ENCODE measurements at regions not wholly inside any gene's neighbourhood (a gene's known extent, or its start where the extent isn't known, plus 50 kb on each side); places are given as distances from the start of the nearest gene placed in this dataset.
"Not testable (repeated sequence)": the region's sequence is repeated elsewhere in the genome, so short reads cannot be mapped to it uniquely, and the experiment has no call there.

GRCh38 chr20:47907031-47907675, 121.9 kb upstream of the SULF2 start:
- no peak for TF ChIP-seq CTCF (IDR thresholded peaks at IDR 0.05)
- Histone ChIP-seq H3K27me3 (no peaks in the 10 kb centered on the region), H3K4me1 (ENCODE audit: control insufficient read depth in 1 of 2, insufficient read depth in 1 of 2, low read depth in 1 of 2, low read length in 1 of 2) (no peaks in the 10 kb centered on the region), H3K36me3 (no peaks in the 10 kb centered on the region), H3K9me3 (no peaks in the 10 kb centered on the region), H3K4me3 (ENCODE audit: low read depth in 1 of 2, low read length in 1 of 2) (no peak overlapping the region), H3K27ac (no peak overlapping the region)

GRCh38 chr20:47906348-47906660, 121.0 kb upstream of the SULF2 start:
- no peak overlapping the region for H3K27ac ChIP-seq
- no peaks in the 10 kb centered on the region for H3K36me3 ChIP-seq
- no peaks in the 10 kb centered on the region for H3K27me3 ChIP-seq
- H3K4me1 ChIP-seq (ENCODE audit: control insufficient read depth in 1 of 2, insufficient read depth in 1 of 2, low read depth in 1 of 2, low read length in 1 of 2), result no peaks in the 10 kb centered on the region
- TF ChIP-seq CTCF (IDR thresholded peaks at IDR 0.05), result no peak
- H3K4me3 ChIP-seq (ENCODE audit: low read depth in 1 of 2, low read length in 1 of 2), result no peak overlapping the region
- H3K9me3 ChIP-seq, result no peaks in the 10 kb centered on the region

GRCh38 chr20:47905628-47906347, 120.5 kb upstream of the SULF2 start:
- TF ChIP-seq CTCF (IDR thresholded peaks at IDR 0.05), result no peak
- no peaks in the 10 kb centered on the region for H3K4me1 ChIP-seq (ENCODE audit: control insufficient read depth in 1 of 2, insufficient read depth in 1 of 2, low read depth in 1 of 2, low read length in 1 of 2)
- H3K27me3 ChIP-seq, result no peaks in the 10 kb centered on the region
- H3K9me3 ChIP-seq, result no peaks in the 10 kb centered on the region
- H3K4me3 ChIP-seq (ENCODE audit: low read depth in 1 of 2, low read length in 1 of 2), result no peak overlapping the region
- H3K36me3 ChIP-seq, result no peaks in the 10 kb centered on the region
- no peak overlapping the region for H3K27ac ChIP-seq

GRCh38 chr20:47903009-47903408, 117.7 kb upstream of the SULF2 start:
- H3K27ac ChIP-seq; H3K4me1 ChIP-seq (ENCODE audit: control insufficient read depth in 1 of 2, insufficient read depth in 1 of 2, low read depth in 1 of 2, low read length in 1 of 2); H3K4me3 ChIP-seq (ENCODE audit: low read depth in 1 of 2, low read length in 1 of 2); H3K27me3 ChIP-seq; H3K9me3 ChIP-seq; H3K36me3 ChIP-seq: not testable (repeated sequence)

GRCh38 chr20:47899313-47899712, 114.0 kb upstream of the SULF2 start:
- H3K4me3 ChIP-seq (ENCODE audit: low read depth in 1 of 2, low read length in 1 of 2); H3K9me3 ChIP-seq; H3K27me3 ChIP-seq; H3K36me3 ChIP-seq; H3K4me1 ChIP-seq (ENCODE audit: control insufficient read depth in 1 of 2, insufficient read depth in 1 of 2, low read depth in 1 of 2, low read length in 1 of 2); H3K27ac ChIP-seq: not testable (repeated sequence)

GRCh38 chr20:47897461-47897860, 112.2 kb upstream of the SULF2 start:
- TF ChIP-seq CTCF (IDR thresholded peaks at IDR 0.05), result no peak
- Histone ChIP-seq H3K4me3 (ENCODE audit: low read depth in 1 of 2, low read length in 1 of 2) (no peak overlapping the region), H3K36me3 (no peaks in the 10 kb centered on the region), H3K27me3 (no peaks in the 10 kb centered on the region), H3K9me3 (no peaks in the 10 kb centered on the region), H3K27ac (no peak overlapping the region), H3K4me1 (ENCODE audit: control insufficient read depth in 1 of 2, insufficient read depth in 1 of 2, low read depth in 1 of 2, low read length in 1 of 2) (no peaks in the 10 kb centered on the region)

- H3K36me3 ChIP-seq; H3K9me3 ChIP-seq; H3K27ac ChIP-seq; H3K4me3 ChIP-seq (ENCODE audit: low read depth in 1 of 2, low read length in 1 of 2); H3K27me3 ChIP-seq; H3K4me1 ChIP-seq (ENCODE audit: control insufficient read depth in 1 of 2, insufficient read depth in 1 of 2, low read depth in 1 of 2, low read length in 1 of 2): not testable (repeated sequence)
These were observed 107.4 kb upstream of the SULF2 start for GRCh38 chr20:47892681-47893080.

- H3K27me3 ChIP-seq, result not testable (repeated sequence)
These were observed 105.4 kb upstream of the SULF2 start for GRCh38 chr20:47890708-47891107.

GRCh38 chr20:47889751-47890150, 104.5 kb upstream of the SULF2 start:
- H3K27me3 ChIP-seq; H3K36me3 ChIP-seq; H3K27ac ChIP-seq; H3K4me1 ChIP-seq (ENCODE audit: control insufficient read depth in 1 of 2, insufficient read depth in 1 of 2, low read depth in 1 of 2, low read length in 1 of 2); H3K9me3 ChIP-seq; H3K4me3 ChIP-seq (ENCODE audit: low read depth in 1 of 2, low read length in 1 of 2): not testable (repeated sequence)

More at GRCh38 chr20:47890708-47891107, 105.4 kb upstream of the SULF2 start:
- H3K4me1 ChIP-seq (ENCODE audit: control insufficient read depth in 1 of 2, insufficient read depth in 1 of 2, low read depth in 1 of 2, low read length in 1 of 2); H3K27ac ChIP-seq; H3K36me3 ChIP-seq; H3K4me3 ChIP-seq (ENCODE audit: low read depth in 1 of 2, low read length in 1 of 2); H3K9me3 ChIP-seq: not testable (repeated sequence)
